H9 (cell line): ENCODE measurements at regions not wholly inside any gene's neighbourhood (a gene's known extent, or its start where the extent isn't known, plus 50 kb on each side); places are given as distances from the start of the nearest gene placed in this dataset.

Source experiments
- DNase-seq: peaks from one replicate; pipeline ENCODE4 v3.0.0-alpha.2; 2017
- H2AFZ ChIP-seq: one replicate; pipeline ENCODE4 v1.6.1; 2013; ENCODE audit warnings: mild to moderate bottlenecking, low read length, control low read depth, moderate library complexity
- H2AK5ac ChIP-seq: 2 replicates; pipeline ENCODE4 v1.6.1; 2013; ENCODE audit warnings: low read length, control low read depth, mixed read lengths; ENCODE audit not compliant: insufficient read length
- H2BK120ac ChIP-seq: one replicate; pipeline ENCODE4 v1.6.1; 2013; ENCODE audit warnings: low read depth, mild to moderate bottlenecking, low read length, control low read depth, inconsistent platforms; ENCODE audit not compliant: poor library complexity, severe bottlenecking
- H2BK12ac ChIP-seq: 2 replicates; pipeline ENCODE4 v1.6.1; 2013; ENCODE audit warnings: low read length, control low read depth, mixed read lengths, low read depth; ENCODE audit not compliant: insufficient read length
- H2BK15ac ChIP-seq: 2 replicates; pipeline ENCODE4 v1.6.1; 2013; ENCODE audit warnings: low read depth, low read length, control low read depth
- H2BK20ac ChIP-seq: one replicate; pipeline ENCODE4 v1.6.1; 2013; ENCODE audit warnings: low read depth, mild to moderate bottlenecking, low read length, control low read depth, inconsistent platforms; ENCODE audit not compliant: poor library complexity, severe bottlenecking
- H2BK5ac ChIP-seq: 2 replicates; pipeline ENCODE4 v1.6.1; 2013; ENCODE audit warnings: low read length, control low read depth, mixed read lengths; ENCODE audit not compliant: insufficient read length
- H3K14ac ChIP-seq: 2 replicates; pipeline ENCODE4 v1.6.1; 2013; ENCODE audit warnings: low read length, control low read depth; ENCODE audit not compliant: insufficient read depth
- H3K18ac ChIP-seq: 2 replicates; pipeline ENCODE4 v1.6.1; 2013; ENCODE audit warnings: low read depth, mild to moderate bottlenecking, mixed read lengths, low read length, control low read depth; ENCODE audit not compliant: insufficient read length
- H3K23ac ChIP-seq: 2 replicates; pipeline ENCODE4 v1.6.1; 2013; ENCODE audit warnings: low read length, control low read depth, mixed read lengths, low read depth; ENCODE audit not compliant: insufficient read length
- H3K23me2 ChIP-seq: 2 replicates; pipeline ENCODE4 v1.6.1; 2013; ENCODE audit warnings: low read depth, mild to moderate bottlenecking, mixed read lengths, low read length, control low read depth; ENCODE audit not compliant: insufficient read length, poor library complexity, severe bottlenecking
- H3K27ac ChIP-seq: 2 replicates; pipeline ENCODE4 v1.5.1; 2013; ENCODE audit warnings: low read length, control low read depth, mixed read lengths, low read depth; ENCODE audit not compliant: insufficient read length
- H3K27me3 ChIP-seq: 2 replicates; pipeline ENCODE4 v1.6.1; 2013; ENCODE audit warnings: low read length, control low read depth, inconsistent platforms; ENCODE audit not compliant: insufficient read depth
- H3K4ac ChIP-seq: 2 replicates; pipeline ENCODE4 v1.6.1; 2013; ENCODE audit warnings: low read depth, mild to moderate bottlenecking, control low read depth, inconsistent platforms, low read length, moderate library complexity
- H3K4me1 ChIP-seq: 2 replicates; pipeline ENCODE4 v1.6.1; 2013; ENCODE audit warnings: low read length, control low read depth, inconsistent platforms; ENCODE audit not compliant: insufficient read depth
- H3K4me2 ChIP-seq: 2 replicates; pipeline ENCODE4 v1.6.1; 2013; ENCODE audit warnings: low read length, control low read depth, mixed read lengths; ENCODE audit not compliant: insufficient read length, insufficient read depth
- H3K56ac ChIP-seq: 2 replicates; pipeline ENCODE4 v1.6.1; 2013; ENCODE audit warnings: low read depth, mild to moderate bottlenecking, mixed read lengths, low read length, control low read depth; ENCODE audit not compliant: insufficient read length
- H3K79me1 ChIP-seq: 2 replicates; pipeline ENCODE4 v1.6.1; 2013; ENCODE audit warnings: low read depth, mild to moderate bottlenecking, moderate library complexity, low read length, control low read depth, inconsistent platforms; ENCODE audit not compliant: insufficient read depth, poor library complexity, severe bottlenecking
- H3K79me2 ChIP-seq: 2 replicates; pipeline ENCODE4 v1.6.1; 2013; ENCODE audit warnings: low read length, control low read depth, inconsistent platforms; ENCODE audit not compliant: insufficient read depth
- H3K9ac ChIP-seq: 2 replicates; pipeline ENCODE4 v1.6.1; 2013; ENCODE audit warnings: low read length, control low read depth, mixed read lengths; ENCODE audit not compliant: insufficient read length; ENCODE audit errors: extremely low read depth
- H3K9me3 ChIP-seq: one replicate; pipeline ENCODE4 v1.6.1; 2013; ENCODE audit warnings: low read depth, low read length, inconsistent platforms; ENCODE audit not compliant: control insufficient read depth
- H3T11ph ChIP-seq: one replicate; pipeline ENCODE4 v1.6.1; 2013; ENCODE audit warnings: mild to moderate bottlenecking, low read length, control low read depth, inconsistent platforms
- H4K20me1 ChIP-seq: one replicate; pipeline ENCODE4 v1.6.1; 2013; ENCODE audit not compliant: control insufficient read depth, insufficient read length, insufficient read depth
- H4K5ac ChIP-seq: 2 replicates; pipeline ENCODE4 v1.6.1; 2013; ENCODE audit warnings: low read depth, mild to moderate bottlenecking, mixed read lengths, low read length, control low read depth; ENCODE audit not compliant: insufficient read length
- H4K8ac ChIP-seq: replicated peaks from 2 replicates; pipeline ENCODE4 v1.6.1; 2013; ENCODE audit warnings: low read length, control low read depth, mixed read lengths, low read depth; ENCODE audit not compliant: insufficient read length
- H4K91ac ChIP-seq: 2 replicates; pipeline ENCODE4 v1.6.1; 2013; ENCODE audit warnings: low read depth, mild to moderate bottlenecking, moderate library complexity, mixed read lengths, low read length, control low read depth; ENCODE audit not compliant: insufficient read length
- H3K27ac Mint-ChIP-seq, 3 experiments: 2 replicates in 2 of 3; 3 replicates in 1 of 3; pipeline ENCODE4 v1.8.0; 2020 to 2021; ENCODE audit warnings: mixed read lengths in 3 of 3, mild to moderate bottlenecking in 1 of 3, moderate library complexity in 1 of 3
- H3K27me3 Mint-ChIP-seq: 2 replicates; pipeline ENCODE4 v1.8.0; 2021; ENCODE audit warnings: low read depth, mild to moderate bottlenecking, moderate library complexity, mixed read lengths
- H3K36me3 Mint-ChIP-seq, 3 experiments: 2 replicates in 2 of 3; 3 replicates in 1 of 3; pipeline ENCODE4 v1.8.0; 2020 to 2021; ENCODE audit warnings: low read depth in 3 of 3, mixed read lengths in 3 of 3; ENCODE audit not compliant: insufficient read depth in 1 of 3
- H3K4me1 Mint-ChIP-seq, 2 experiments: 2 replicates each; pipeline ENCODE4 v1.8.0; 2020; ENCODE audit warnings: mixed read lengths in 2 of 2
- H3K4me3 Mint-ChIP-seq, 2 experiments: 2 replicates in 1 of 2; 3 replicates in 1 of 2; pipeline ENCODE4 v1.8.0; 2020 to 2021; ENCODE audit warnings: mild to moderate bottlenecking in 2 of 2, mixed read lengths in 2 of 2, moderate library complexity in 1 of 2
- H3K9me3 Mint-ChIP-seq, 2 experiments: 2 replicates in 1 of 2; 3 replicates in 1 of 2; pipeline ENCODE4 v1.8.0; 2020; ENCODE audit warnings: mild to moderate bottlenecking in 2 of 2, mixed read lengths in 2 of 2, moderate library complexity in 1 of 2
- WGBS: extraction: QIAGEN DNeasy Blood & Tissue Kit; methylation state at CpG from one replicate; pipeline ENCODE4 v1.1.7; 2013; ENCODE audit warnings: missing lambda C conversion rate, low lambda C conversion rate, mixed read lengths; ENCODE audit not compliant: insufficient read length; ENCODE audit errors: extremely low coverage; 5-methylcytosine and 5-hydroxymethylcytosine counted together
- TF ChIP-seq, protein P1 (sequence below): fragments of 200-600 bp; sonication (generic); conservative IDR thresholded peaks from 3 replicates; pipeline ENCODE4 v1.8.0; 2021; ENCODE audit warnings: antibody characterized with exemption, mild to moderate bottlenecking

DNA sequence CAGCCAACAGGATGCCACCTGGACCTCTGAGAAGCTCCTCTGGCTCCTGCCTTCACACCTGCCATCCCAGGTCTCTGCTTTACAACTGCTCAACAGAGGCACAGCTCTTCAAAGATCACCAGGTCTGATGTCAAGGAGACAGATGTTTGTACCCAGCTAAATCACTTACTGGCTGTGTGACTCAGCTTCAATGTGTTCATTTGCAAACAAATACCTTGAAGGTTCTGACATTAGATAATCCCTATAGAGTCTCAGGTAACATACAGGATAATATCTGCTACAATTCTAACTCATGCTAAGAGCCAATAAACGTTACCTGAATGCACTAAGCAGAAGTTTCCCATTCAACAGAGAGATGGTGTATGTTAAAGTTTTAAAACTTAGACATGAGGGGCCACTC, 163.4 kb upstream of the IGF1R start:
- no peak overlapping the region for H3K4me2 ChIP-seq
- Mint-ChIP-seq H3K9me3 (peaks cover 19 to 20% of the 10 kb centered on the region in 2 experiments), H3K27me3 (peaks cover 2% of the 10 kb centered on the region), H3K4me3 (no peak overlapping the region), H3K4me1 (peaks cover 0 to 4% of the 10 kb centered on the region in 2 experiments; a peak in 2 of 4 replicates), H3K27ac (no peak overlapping the region), H3K36me3 (peaks cover 0 to 10% (median 6%) of the 10 kb centered on the region in 3 experiments; a peak in 3 of 7 replicates)
- H3K79me1 ChIP-seq, result no peaks in the 10 kb centered on the region
- no peaks in the 10 kb centered on the region for H3K4me1 ChIP-seq
- H2AK5ac ChIP-seq, result no peak overlapping the region
- H3T11ph ChIP-seq, result no peak overlapping the region
- no peak overlapping the region for H2BK15ac ChIP-seq
- WGBS, result no CpG with 5 or more reads among the region's 1 CpG
- H4K20me1 ChIP-seq, result no peaks in the 10 kb centered on the region
- no peak overlapping the region for H3K27ac ChIP-seq
- no peak overlapping the region for H4K5ac ChIP-seq
- no peak overlapping the region for H2BK20ac ChIP-seq
- H3K56ac ChIP-seq, result no peak overlapping the region
- H3K9ac ChIP-seq, result no peak overlapping the region
- H4K91ac ChIP-seq, result no peak overlapping the region
- no peaks in the 10 kb centered on the region for H3K79me2 ChIP-seq
- TF ChIP-seq, protein P1, sequence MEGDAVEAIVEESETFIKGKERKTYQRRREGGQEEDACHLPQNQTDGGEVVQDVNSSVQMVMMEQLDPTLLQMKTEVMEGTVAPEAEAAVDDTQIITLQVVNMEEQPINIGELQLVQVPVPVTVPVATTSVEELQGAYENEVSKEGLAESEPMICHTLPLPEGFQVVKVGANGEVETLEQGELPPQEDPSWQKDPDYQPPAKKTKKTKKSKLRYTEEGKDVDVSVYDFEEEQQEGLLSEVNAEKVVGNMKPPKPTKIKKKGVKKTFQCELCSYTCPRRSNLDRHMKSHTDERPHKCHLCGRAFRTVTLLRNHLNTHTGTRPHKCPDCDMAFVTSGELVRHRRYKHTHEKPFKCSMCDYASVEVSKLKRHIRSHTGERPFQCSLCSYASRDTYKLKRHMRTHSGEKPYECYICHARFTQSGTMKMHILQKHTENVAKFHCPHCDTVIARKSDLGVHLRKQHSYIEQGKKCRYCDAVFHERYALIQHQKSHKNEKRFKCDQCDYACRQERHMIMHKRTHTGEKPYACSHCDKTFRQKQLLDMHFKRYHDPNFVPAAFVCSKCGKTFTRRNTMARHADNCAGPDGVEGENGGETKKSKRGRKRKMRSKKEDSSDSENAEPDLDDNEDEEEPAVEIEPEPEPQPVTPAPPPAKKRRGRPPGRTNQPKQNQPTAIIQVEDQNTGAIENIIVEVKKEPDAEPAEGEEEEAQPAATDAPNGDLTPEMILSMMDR, result no peak
- H3K9me3 ChIP-seq, result peaks cover 7% of the 10 kb centered on the region
- H3K23me2 ChIP-seq, result no peaks in the 10 kb centered on the region
- H3K23ac ChIP-seq, result no peak overlapping the region
- no peak overlapping the region for H4K8ac ChIP-seq
- H2BK5ac ChIP-seq, result no peak overlapping the region
- H3K27me3 ChIP-seq, result no peaks in the 10 kb centered on the region
- DNase-seq, result no peak
- no peak overlapping the region for H3K14ac ChIP-seq
- H2AFZ ChIP-seq, result no peak overlapping the region
- no peak overlapping the region for H2BK120ac ChIP-seq
- no peak overlapping the region for H2BK12ac ChIP-seq
- no peak overlapping the region for H3K18ac ChIP-seq
- no peak overlapping the region for H3K4ac ChIP-seq
